ENCODE measurements at regions not wholly inside any gene's neighbourhood (a gene's known extent, or its start where the extent isn't known, plus 50 kb on each side); places are given as distances from the start of the nearest gene placed in this dataset.
A peak's percentile ranks its signal among the peaks of the same experiment; 100 is the strongest.

DNA sequence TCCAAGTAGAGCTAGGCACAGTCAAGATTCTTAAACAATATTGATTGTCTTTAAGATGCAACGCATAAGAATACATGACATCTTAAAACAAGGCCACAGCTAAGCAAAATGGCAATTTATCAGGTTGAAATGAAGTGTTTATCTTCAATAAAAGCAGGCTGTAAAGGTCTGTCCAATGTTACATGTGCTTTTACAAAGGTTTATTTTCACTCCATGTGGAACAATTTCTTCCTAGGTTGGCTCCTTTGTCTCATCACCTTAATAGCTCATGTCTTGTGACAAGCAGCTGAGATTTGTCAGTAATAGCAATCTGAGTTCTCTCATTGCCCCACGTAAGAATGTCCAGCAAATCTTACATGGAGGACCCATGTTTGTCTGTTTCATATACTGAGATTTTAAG, 437.6 kb downstream of the GPAM start:
- FAIRE-seq (no peak), DNase-seq (no peak)
- Histone ChIP-seq H3K27me3 (ENCODE audit: control insufficient read depth in 3 of 3, insufficient read depth in 3 of 3, low read length in 3 of 3) (no peaks in the 10 kb centered on the region), H3K4me3 (ENCODE audit: low read depth in 1 of 3, low read length in 3 of 3) (no peak overlapping the region), H3K27ac (ENCODE audit: low read depth in 1 of 3, low read length in 2 of 3) (no peak overlapping the region), H3K36me3 (ENCODE audit: control insufficient read depth in 3 of 3, insufficient read depth in 2 of 3, low read depth in 1 of 3, low read length in 3 of 3) (no peaks in the 10 kb centered on the region), H3K9me3 (ENCODE audit: control insufficient read depth in 2 of 2, insufficient read depth in 1 of 2, low read depth in 1 of 2, low read length in 1 of 2) (no peaks in the 10 kb centered on the region), H3K4me1 (ENCODE audit: control insufficient read depth in 3 of 3, insufficient read depth in 2 of 3, low read depth in 1 of 3, low read length in 2 of 3) (no peaks in the 10 kb centered on the region)
- 63 to 79% (median 71%) methylated on average over 2 of the region's 2 CpGs for WGBS, 3 donors

DNA sequence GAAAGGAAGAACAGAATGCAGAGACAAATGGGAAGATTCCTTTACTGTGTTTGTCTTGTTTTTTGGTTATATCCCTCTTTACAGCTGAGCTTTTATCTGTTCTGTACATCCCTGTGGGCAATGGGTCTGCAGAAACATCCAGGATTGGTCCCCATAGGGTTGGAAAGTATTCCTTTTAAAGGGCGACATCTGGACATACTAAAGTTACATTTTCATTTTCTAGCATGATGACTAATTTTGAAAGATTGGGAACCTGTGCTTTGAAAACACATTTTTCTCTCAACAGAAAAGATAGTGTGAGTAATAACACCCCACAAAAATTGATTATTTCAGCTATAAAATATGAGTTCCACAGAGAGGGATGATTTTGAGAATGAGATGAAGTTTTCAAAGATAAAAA, 435.8 kb downstream of the GPAM start:
- FAIRE-seq (no peak), DNase-seq (no peak)
- H3K27ac ChIP-seq (ENCODE audit: low read depth in 1 of 3, low read length in 2 of 3) = no peak overlapping the region
- no peaks in the 10 kb centered on the region for H3K4me1 ChIP-seq (ENCODE audit: control insufficient read depth in 3 of 3, insufficient read depth in 2 of 3, low read depth in 1 of 3, low read length in 2 of 3)
- no peak overlapping the region for H3K4me3 ChIP-seq (ENCODE audit: low read depth in 1 of 3, low read length in 3 of 3)
- no peaks in the 10 kb centered on the region for H3K36me3 ChIP-seq (ENCODE audit: control insufficient read depth in 3 of 3, insufficient read depth in 2 of 3, low read depth in 1 of 3, low read length in 3 of 3)
- H3K9me3 ChIP-seq (ENCODE audit: control insufficient read depth in 2 of 2, insufficient read depth in 1 of 2, low read depth in 1 of 2, low read length in 1 of 2) = no peaks in the 10 kb centered on the region
- no peaks in the 10 kb centered on the region for H3K27me3 ChIP-seq (ENCODE audit: control insufficient read depth in 3 of 3, insufficient read depth in 3 of 3, low read length in 3 of 3)
- WGBS, 3 donors = 35 to 74% (median 63%) methylated on average over 1 of the region's 1 CpG

DNA sequence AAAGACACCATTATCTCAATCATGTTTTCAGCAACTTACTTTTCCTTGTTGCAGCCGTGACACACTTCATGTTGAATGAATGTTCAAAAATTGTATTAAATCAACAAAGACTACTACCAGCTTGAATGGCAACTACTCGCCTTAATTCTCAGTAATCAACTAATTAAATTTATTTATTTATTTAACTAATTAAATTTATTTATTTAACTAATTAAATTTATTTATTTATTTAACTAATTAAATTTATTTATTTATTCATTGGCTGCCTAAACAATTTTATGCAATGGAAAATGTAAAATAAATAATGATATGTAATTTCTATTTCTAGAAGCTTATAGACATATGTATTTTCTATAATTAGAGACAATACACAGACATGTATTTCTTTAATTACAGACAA, 435.4 kb downstream of the GPAM start:
- Histone ChIP-seq H3K4me3 (ENCODE audit: low read depth in 1 of 3, low read length in 3 of 3) (no peak overlapping the region), H3K9me3 (ENCODE audit: control insufficient read depth in 2 of 2, insufficient read depth in 1 of 2, low read depth in 1 of 2, low read length in 1 of 2) (no peaks in the 10 kb centered on the region), H3K4me1 (ENCODE audit: control insufficient read depth in 3 of 3, insufficient read depth in 2 of 3, low read depth in 1 of 3, low read length in 2 of 3) (no peaks in the 10 kb centered on the region), H3K27ac (ENCODE audit: low read depth in 1 of 3, low read length in 2 of 3) (no peak overlapping the region), H3K27me3 (ENCODE audit: control insufficient read depth in 3 of 3, insufficient read depth in 3 of 3, low read length in 3 of 3) (no peaks in the 10 kb centered on the region), H3K36me3 (ENCODE audit: control insufficient read depth in 3 of 3, insufficient read depth in 2 of 3, low read depth in 1 of 3, low read length in 3 of 3) (no peaks in the 10 kb centered on the region)
- FAIRE-seq (peak; percentile 10), DNase-seq (no peak)
- 72 to 86% (median 82%) methylated on average over 2 of the region's 2 CpGs for WGBS, 3 donors

DNA sequence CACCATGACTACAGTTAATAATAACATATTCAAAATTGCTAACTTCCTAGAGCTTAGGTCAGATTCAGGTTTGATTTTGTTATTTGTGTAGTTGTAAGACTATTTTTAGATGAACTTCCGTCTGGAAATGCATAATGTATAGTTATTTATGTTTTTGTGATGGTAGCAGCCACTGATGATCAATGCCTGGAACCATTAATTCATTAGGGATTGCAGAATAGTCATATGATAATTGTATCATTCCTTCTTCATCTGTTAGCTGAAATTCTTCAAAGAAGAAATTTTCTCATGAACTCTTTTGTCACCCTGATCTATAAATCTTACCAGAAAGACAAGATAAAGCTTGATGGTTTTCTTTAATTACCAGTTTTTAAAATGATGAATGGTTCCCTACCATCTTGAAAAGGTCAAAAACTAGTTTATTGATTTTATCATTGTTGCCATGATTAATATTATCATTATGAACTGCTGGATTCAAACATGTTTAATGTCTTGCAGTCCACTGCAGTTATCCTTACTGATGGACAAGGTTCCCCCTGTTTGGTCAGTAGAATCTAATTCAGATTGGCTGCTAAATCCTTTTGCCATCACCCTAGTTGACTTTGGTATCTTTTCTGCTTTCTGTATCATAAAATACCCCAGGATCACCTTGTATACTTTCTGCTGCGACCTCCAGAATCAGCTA, 433.3 kb downstream of the GPAM start:
- WGBS, 3 donors = 42 to 59% (median 53%) methylated on average over 2 of the region's 2 CpGs
- H3K36me3 ChIP-seq (ENCODE audit: control insufficient read depth in 3 of 3, insufficient read depth in 2 of 3, low read depth in 1 of 3, low read length in 3 of 3) = no peaks in the 10 kb centered on the region
- no peak overlapping the region for H3K27ac ChIP-seq (ENCODE audit: low read depth in 1 of 3, low read length in 2 of 3)
- FAIRE-seq = no peak
- no peak overlapping the region for H3K4me3 ChIP-seq (ENCODE audit: low read depth in 1 of 3, low read length in 3 of 3)
- H3K9me3 ChIP-seq (ENCODE audit: control insufficient read depth in 2 of 2, insufficient read depth in 1 of 2, low read depth in 1 of 2, low read length in 1 of 2) = no peaks in the 10 kb centered on the region
- no peaks in the 10 kb centered on the region for H3K4me1 ChIP-seq (ENCODE audit: control insufficient read depth in 3 of 3, insufficient read depth in 2 of 3, low read depth in 1 of 3, low read length in 2 of 3)
- no peak for DNase-seq
- peaks cover 0 to under 1% (median 0%) of the 10 kb centered on the region in 3 donors for H3K27me3 ChIP-seq (ENCODE audit: control insufficient read depth in 3 of 3, insufficient read depth in 3 of 3, low read length in 3 of 3)

DNA sequence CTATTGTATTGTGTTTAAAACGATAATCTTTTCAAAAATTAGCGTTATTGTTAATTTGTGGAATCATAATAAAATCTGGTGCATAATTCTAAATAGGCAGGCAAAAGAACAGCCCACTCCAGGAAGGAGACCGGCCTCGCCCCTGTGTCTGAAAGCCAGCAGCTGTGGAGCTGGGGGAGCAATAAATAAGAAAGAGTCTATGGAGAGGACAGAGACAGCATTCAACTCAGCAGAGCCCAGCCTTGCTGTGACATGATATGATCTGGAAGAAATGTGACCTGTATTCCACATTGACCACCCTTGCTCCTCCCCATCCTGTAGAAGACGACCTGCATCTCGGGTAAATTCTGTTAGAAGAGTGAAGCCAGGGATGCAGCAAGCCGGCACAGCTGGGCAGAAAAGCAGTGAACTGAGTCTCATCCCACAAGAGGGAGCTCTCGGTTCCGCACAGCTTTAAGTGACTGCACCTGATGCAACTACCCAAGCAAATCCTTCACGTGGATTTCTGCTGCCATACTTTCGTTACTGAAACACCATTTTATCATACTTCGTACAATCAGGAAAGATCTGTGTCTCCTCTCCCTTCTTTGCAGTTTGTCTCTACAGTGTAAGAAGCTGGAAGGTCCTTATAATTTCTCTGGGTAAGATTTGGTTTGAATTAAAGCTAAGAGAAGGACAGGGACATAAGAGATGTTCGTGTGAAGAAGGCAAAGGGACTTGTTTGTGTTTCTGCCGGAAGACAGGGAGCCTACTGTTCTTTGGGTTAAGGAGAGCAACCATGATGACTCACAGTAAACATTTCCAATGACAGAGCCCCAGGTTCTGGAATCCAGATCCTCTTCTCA, 427.1 kb downstream of the GPAM start:
- WGBS, 3 donors = 20 to 31% (median 24%) methylated on average over 14 of the region's 14 CpGs
- Histone ChIP-seq H3K27ac (ENCODE audit: low read depth in 1 of 3, low read length in 2 of 3) (no peak overlapping the region), H3K4me1 (ENCODE audit: control insufficient read depth in 3 of 3, insufficient read depth in 2 of 3, low read depth in 1 of 3, low read length in 2 of 3) (no peaks in the 10 kb centered on the region), H3K9me3 (ENCODE audit: control insufficient read depth in 2 of 2, insufficient read depth in 1 of 2, low read depth in 1 of 2, low read length in 1 of 2) (no peaks in the 10 kb centered on the region), H3K36me3 (ENCODE audit: control insufficient read depth in 3 of 3, insufficient read depth in 2 of 3, low read depth in 1 of 3, low read length in 3 of 3) (no peaks in the 10 kb centered on the region), H3K27me3 (ENCODE audit: control insufficient read depth in 3 of 3, insufficient read depth in 3 of 3, low read length in 3 of 3) (peaks cover 0 to 2% (median 0%) of the 10 kb centered on the region in 3 donors), H3K4me3 (ENCODE audit: low read depth in 1 of 3, low read length in 3 of 3) (no peak overlapping the region)
- FAIRE-seq (no peak), DNase-seq (peak; percentile 40 to 54)

DNA sequence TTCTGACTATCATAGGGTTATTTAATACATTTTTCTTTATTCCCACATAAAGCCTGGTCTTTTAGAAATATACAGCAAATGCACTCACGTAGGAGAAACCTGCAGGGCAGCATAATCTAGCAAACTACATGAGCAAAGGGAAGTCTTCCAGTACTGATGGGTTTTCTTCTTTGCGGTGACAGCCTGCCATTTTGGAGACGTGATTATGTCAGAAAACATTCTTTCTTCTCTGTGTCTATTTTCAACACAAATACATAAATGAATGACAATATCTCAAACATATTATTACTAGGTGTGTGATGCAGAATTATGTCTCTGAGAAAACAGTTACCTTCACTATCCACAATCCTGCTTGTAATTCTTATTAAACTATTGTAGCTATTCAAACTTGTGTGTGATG, 425.0 kb downstream of the GPAM start:
- Histone ChIP-seq H3K27ac (ENCODE audit: low read depth in 1 of 3, low read length in 2 of 3) (no peak overlapping the region), H3K9me3 (ENCODE audit: control insufficient read depth in 2 of 2, insufficient read depth in 1 of 2, low read depth in 1 of 2, low read length in 1 of 2) (no peaks in the 10 kb centered on the region), H3K4me1 (ENCODE audit: control insufficient read depth in 3 of 3, insufficient read depth in 2 of 3, low read depth in 1 of 3, low read length in 2 of 3) (no peaks in the 10 kb centered on the region), H3K36me3 (ENCODE audit: control insufficient read depth in 3 of 3, insufficient read depth in 2 of 3, low read depth in 1 of 3, low read length in 3 of 3) (no peaks in the 10 kb centered on the region), H3K4me3 (ENCODE audit: low read depth in 1 of 3, low read length in 3 of 3) (no peak overlapping the region), H3K27me3 (ENCODE audit: control insufficient read depth in 3 of 3, insufficient read depth in 3 of 3, low read length in 3 of 3) (peaks cover 0 to 2% (median 0%) of the 10 kb centered on the region in 3 donors)
- DNase-seq = no peak
- 69 to 84% (median 75%) methylated on average over 3 of the region's 3 CpGs for WGBS, 3 donors
- no peak for FAIRE-seq

DNA sequence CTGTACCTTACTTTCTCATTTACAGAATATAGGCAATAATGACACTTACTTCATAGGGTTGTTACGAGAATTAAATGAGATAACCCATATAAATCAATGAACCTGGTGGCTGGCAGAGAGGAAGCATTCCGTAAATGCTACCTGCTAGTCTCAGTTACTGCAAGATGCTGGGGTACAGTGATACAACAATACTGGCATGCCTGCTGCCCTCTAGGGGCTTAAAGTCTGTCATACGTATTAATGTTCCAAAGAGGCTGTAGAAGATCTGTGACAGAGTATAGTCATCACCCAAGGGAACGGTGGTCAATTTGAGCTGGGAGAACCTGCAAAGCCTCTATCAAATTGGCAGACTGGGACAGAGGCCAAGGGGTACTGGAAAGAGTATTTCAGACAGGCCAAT, 421.5 kb downstream of the GPAM start:
- Histone ChIP-seq H3K4me1 (ENCODE audit: control insufficient read depth in 3 of 3, insufficient read depth in 2 of 3, low read depth in 1 of 3, low read length in 2 of 3) (no peaks in the 10 kb centered on the region), H3K27ac (ENCODE audit: low read depth in 1 of 3, low read length in 2 of 3) (no peak overlapping the region), H3K27me3 (ENCODE audit: control insufficient read depth in 3 of 3, insufficient read depth in 3 of 3, low read length in 3 of 3) (no peaks in the 10 kb centered on the region), H3K9me3 (ENCODE audit: control insufficient read depth in 2 of 2, insufficient read depth in 1 of 2, low read depth in 1 of 2, low read length in 1 of 2) (no peaks in the 10 kb centered on the region), H3K36me3 (ENCODE audit: control insufficient read depth in 3 of 3, insufficient read depth in 2 of 3, low read depth in 1 of 3, low read length in 3 of 3) (no peaks in the 10 kb centered on the region), H3K4me3 (ENCODE audit: low read depth in 1 of 3, low read length in 3 of 3) (no peak overlapping the region)
- DNase-seq = no peak
- WGBS, 3 donors = 84 to 87% (median 87%) methylated on average over 4 of the region's 4 CpGs
- no peak for FAIRE-seq

DNA sequence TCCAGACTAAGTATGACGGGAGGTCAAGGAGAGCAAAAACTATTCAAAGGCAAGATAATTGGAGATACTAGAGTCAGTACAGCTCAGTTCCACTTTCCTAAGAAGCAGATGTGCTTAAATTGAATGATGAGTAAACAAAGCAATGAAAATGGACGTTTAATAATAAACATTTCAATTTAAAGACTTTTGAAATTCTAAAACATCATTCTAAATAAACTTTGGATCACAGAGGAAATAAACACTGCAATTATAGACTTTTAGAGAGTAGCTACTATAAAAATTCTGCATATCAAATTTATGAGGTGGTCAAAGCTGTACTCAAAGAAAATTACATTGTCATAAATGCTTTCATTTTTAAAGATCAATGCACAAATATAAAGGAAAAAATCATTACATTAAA, 418.3 kb downstream of the GPAM start:
- Histone ChIP-seq H3K36me3 (ENCODE audit: control insufficient read depth in 3 of 3, insufficient read depth in 2 of 3, low read depth in 1 of 3, low read length in 3 of 3) (no peaks in the 10 kb centered on the region), H3K4me1 (ENCODE audit: control insufficient read depth in 3 of 3, insufficient read depth in 2 of 3, low read depth in 1 of 3, low read length in 2 of 3) (no peaks in the 10 kb centered on the region), H3K9me3 (ENCODE audit: control insufficient read depth in 2 of 2, insufficient read depth in 1 of 2, low read depth in 1 of 2, low read length in 1 of 2) (no peaks in the 10 kb centered on the region), H3K27ac (ENCODE audit: low read depth in 1 of 3, low read length in 2 of 3) (no peak overlapping the region), H3K27me3 (ENCODE audit: control insufficient read depth in 3 of 3, insufficient read depth in 3 of 3, low read length in 3 of 3) (no peaks in the 10 kb centered on the region), H3K4me3 (ENCODE audit: low read depth in 1 of 3, low read length in 3 of 3) (no peak overlapping the region)
- no peak for FAIRE-seq
- DNase-seq = no peak
- 38 to 50% (median 42%) methylated on average over 2 of the region's 2 CpGs for WGBS, 3 donors

Measured in small intestine (tissue), 7 donors.